GM19328 (cell line): ENCODE measurements at regions not wholly inside any gene's neighbourhood (a gene's known extent, or its start where the extent isn't known, plus 50 kb on each side); places are given as distances from the start of the nearest gene placed in this dataset.

Experiments
- ATAC-seq: cut with Tn5 transposase; IDR thresholded peaks from one replicate; pipeline ENCODE4 v1.9.1; 2021; ENCODE audit warnings: mild to moderate bottlenecking, moderate library complexity; ENCODE audit not compliant: unreplicated experiment

GRCh38 chr5:89034588-89034987 lies 151.6 kb upstream of the MEF2C start:
- no peak for ATAC-seq

- no peak for ATAC-seq
These were observed 147.8 kb upstream of the MEF2C start for GRCh38 chr5:89030798-89031197.

GRCh38 chr5:89028595-89029285 lies 145.8 kb upstream of the MEF2C start:
- ATAC-seq, result no peak

GRCh38 chr5:89024045-89024444 lies 141.1 kb upstream of the MEF2C start:
- no peak for ATAC-seq

GRCh38 chr5:89020926-89021610 lies 138.1 kb upstream of the MEF2C start:
- ATAC-seq, result no peak

GRCh38 chr5:89016741-89017303 lies 133.8 kb upstream of the MEF2C start:
- no peak for ATAC-seq

- ATAC-seq, result no peak
These were observed 132.4 kb upstream of the MEF2C start for GRCh38 chr5:89015409-89015808.

- no peak for ATAC-seq
These were observed 129.1 kb upstream of the MEF2C start for GRCh38 chr5:89011778-89012711.

GRCh38 chr5:89010512-89010911 lies 127.5 kb upstream of the MEF2C start:
- ATAC-seq, result no peak

GRCh38 chr5:89008291-89008690 lies 125.3 kb upstream of the MEF2C start:
- ATAC-seq, result no peak

GRCh38 chr5:89005990-89006389 lies 123.0 kb upstream of the MEF2C start:
- ATAC-seq, result no peak

- no peak for ATAC-seq
These were observed 121.4 kb upstream of the MEF2C start for GRCh38 chr5:89004379-89004778.

GRCh38 chr5:89003563-89004036 lies 120.6 kb upstream of the MEF2C start:
- no peak for ATAC-seq

GRCh38 chr5:88999853-89000252 lies 116.9 kb upstream of the MEF2C start:
- no peak for ATAC-seq

- no peak for ATAC-seq
These were observed 115.0 kb upstream of the MEF2C start for GRCh38 chr5:88997937-88998336.

- no peak for ATAC-seq
These were observed 101.1 kb upstream of the MEF2C start for GRCh38 chr5:88984040-88984439.

- no peak for ATAC-seq
These were observed 96.7 kb upstream of the MEF2C start for GRCh38 chr5:88979726-88980125.

- no peak for ATAC-seq
These were observed 96.3 kb upstream of the MEF2C start for GRCh38 chr5:88979244-88979643.

GRCh38 chr5:88976914-88977313 lies 93.9 kb upstream of the MEF2C start:
- ATAC-seq, result no peak

GRCh38 chr5:88967633-88968585 lies 84.9 kb upstream of the MEF2C start:
- ATAC-seq, result no peak
